ENCODE measurements at regions not wholly inside any gene's neighbourhood (a gene's known extent, or its start where the extent isn't known, plus 50 kb on each side); places are given as distances from the start of the nearest gene placed in this dataset.

DNA sequence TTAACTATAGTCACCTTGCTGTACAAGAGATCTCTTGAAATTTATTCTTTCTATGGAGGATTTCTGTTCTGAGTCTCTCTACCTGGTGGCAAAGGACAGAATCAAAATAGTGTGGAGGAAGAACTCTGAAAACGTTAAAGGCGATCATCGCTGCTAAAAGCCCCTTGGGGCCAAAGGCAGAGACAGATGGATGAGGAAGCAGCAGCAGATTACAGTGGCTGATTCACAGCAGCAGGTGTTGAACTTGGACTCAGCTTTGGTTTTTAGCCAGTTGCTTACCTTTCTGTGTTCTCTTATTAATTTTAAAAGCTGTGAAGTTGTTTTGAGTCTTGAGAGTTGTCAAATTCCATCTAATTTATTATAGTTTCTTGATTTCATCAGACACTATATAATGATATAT is 956.1 kb upstream of the GOT2 start:
- TF ChIP-seq KLF13 (CRISPR knock-in tag; IDR thresholded peaks at IDR 0.05) = no peak
- no peak for TF ChIP-seq ETV6 (CRISPR knock-in tag; conservative IDR thresholded peaks at IDR 0.05)
- TF ChIP-seq HCFC1 (IDR thresholded peaks at IDR 0.05; ENCODE audit: low read depth, low read length) = no peak
- TF ChIP-seq ZNF331 (CRISPR knock-in tag; IDR thresholded peaks at IDR 0.05) = no peak
- no peak for TF ChIP-seq CAMTA2 (CRISPR knock-in tag; IDR thresholded peaks at IDR 0.05; ENCODE audit: borderline replicate concordance)
- TF ChIP-seq SAFB2 (CRISPR knock-in tag; IDR thresholded peaks at IDR 0.05; ENCODE audit: borderline replicate concordance, low read depth) = no peak
- no peak for TF ChIP-seq SNRNP70 (IDR thresholded peaks at IDR 0.05; ENCODE audit: low read depth, low read length)
- TF ChIP-seq, protein P1, sequence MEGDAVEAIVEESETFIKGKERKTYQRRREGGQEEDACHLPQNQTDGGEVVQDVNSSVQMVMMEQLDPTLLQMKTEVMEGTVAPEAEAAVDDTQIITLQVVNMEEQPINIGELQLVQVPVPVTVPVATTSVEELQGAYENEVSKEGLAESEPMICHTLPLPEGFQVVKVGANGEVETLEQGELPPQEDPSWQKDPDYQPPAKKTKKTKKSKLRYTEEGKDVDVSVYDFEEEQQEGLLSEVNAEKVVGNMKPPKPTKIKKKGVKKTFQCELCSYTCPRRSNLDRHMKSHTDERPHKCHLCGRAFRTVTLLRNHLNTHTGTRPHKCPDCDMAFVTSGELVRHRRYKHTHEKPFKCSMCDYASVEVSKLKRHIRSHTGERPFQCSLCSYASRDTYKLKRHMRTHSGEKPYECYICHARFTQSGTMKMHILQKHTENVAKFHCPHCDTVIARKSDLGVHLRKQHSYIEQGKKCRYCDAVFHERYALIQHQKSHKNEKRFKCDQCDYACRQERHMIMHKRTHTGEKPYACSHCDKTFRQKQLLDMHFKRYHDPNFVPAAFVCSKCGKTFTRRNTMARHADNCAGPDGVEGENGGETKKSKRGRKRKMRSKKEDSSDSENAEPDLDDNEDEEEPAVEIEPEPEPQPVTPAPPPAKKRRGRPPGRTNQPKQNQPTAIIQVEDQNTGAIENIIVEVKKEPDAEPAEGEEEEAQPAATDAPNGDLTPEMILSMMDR (CRISPR knock-in tag; IDR thresholded peaks at IDR 0.05) = no peak
- TF ChIP-seq ZNF747 (CRISPR knock-in tag; IDR thresholded peaks at IDR 0.05; ENCODE audit: borderline replicate concordance) = no peak

All from HepG2 (cell line).